Duodenal mucosa (tissue), 2 donors: ENCODE measurements at regions not wholly inside any gene's neighbourhood (a gene's known extent, or its start where the extent isn't known, plus 50 kb on each side); places are given as distances from the start of the nearest gene placed in this dataset.

Source experiments
- H3K27ac ChIP-seq: one replicate; pipeline ENCODE4 v1.7.0; 2013; ENCODE audit warnings: low read depth, low read length
- H3K27me3 ChIP-seq, 2 donors: one replicate each; pipeline ENCODE4 v1.7.0; 2013; ENCODE audit warnings: low read length in 2 of 2, control low read depth in 1 of 2; ENCODE audit not compliant: insufficient read depth in 2 of 2, control insufficient read depth in 1 of 2
- H3K36me3 ChIP-seq, 2 donors: one replicate each; pipeline ENCODE4 v1.7.0; 2013; ENCODE audit warnings: low read length in 2 of 2, control low read depth in 1 of 2; ENCODE audit not compliant: insufficient read depth in 2 of 2, control insufficient read depth in 1 of 2
- H3K4me1 ChIP-seq, 2 donors: one replicate each; pipeline ENCODE4 v1.7.0; 2013; ENCODE audit warnings: low read length in 2 of 2, control low read depth in 1 of 2; ENCODE audit not compliant: insufficient read depth in 2 of 2, control insufficient read depth in 1 of 2
- H3K4me3 ChIP-seq, 2 donors: one replicate each; pipeline ENCODE4 v1.7.0; 2013; ENCODE audit warnings: low read length in 2 of 2, low read depth in 1 of 2
- H3K9ac ChIP-seq, 2 donors: one replicate each; pipeline ENCODE4 v1.7.0; 2013; ENCODE audit warnings: low read length in 2 of 2, low read depth in 1 of 2
- H3K9me3 ChIP-seq, 2 donors: one replicate each; pipeline ENCODE4 v1.7.0; 2013; ENCODE audit warnings: low read length in 2 of 2, control low read depth in 1 of 2; ENCODE audit not compliant: control insufficient read depth in 1 of 2

DNA sequence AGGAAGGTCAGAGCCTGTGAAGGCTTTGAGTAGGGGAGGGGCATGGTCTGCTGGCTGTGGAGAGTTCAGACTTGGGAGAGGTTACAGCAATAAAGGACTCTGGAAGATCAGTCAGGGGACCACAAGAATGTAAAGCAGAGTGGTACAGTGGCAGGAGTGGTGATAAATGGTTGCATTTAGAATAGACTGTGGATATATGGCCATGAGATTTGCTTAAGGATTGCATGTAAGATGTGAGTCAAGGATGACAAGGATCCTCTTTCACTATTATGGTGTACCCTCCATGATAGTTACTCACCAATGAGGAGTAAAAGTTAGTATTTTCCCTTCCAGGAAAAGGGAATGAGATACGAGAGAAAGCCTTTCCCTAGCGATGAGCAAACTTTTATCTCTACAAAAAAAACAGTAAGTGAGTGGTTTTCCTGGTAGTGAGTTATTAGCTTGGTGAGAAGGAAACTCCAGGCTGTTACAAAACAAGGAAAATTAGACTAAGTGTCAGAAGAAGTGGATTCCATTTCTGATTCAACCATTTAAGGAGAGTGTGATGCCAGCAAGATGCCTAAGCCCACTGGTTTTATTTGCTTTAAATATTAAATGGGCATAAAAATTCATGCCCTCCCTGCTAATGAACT, 818.0 kb upstream of the ACVR2A start:
- H3K27me3 ChIP-seq, result no peaks in the 10 kb centered on the region
- H3K9ac ChIP-seq, result no peak overlapping the region
- H3K27ac ChIP-seq, result no peak overlapping the region
- H3K36me3 ChIP-seq, result no peaks in the 10 kb centered on the region
- H3K4me3 ChIP-seq, result no peak overlapping the region
- H3K4me1 ChIP-seq, result peaks cover 7 to 28% of the 10 kb centered on the region in 2 donors
- H3K9me3 ChIP-seq, result peaks cover 2 to 10% of the 10 kb centered on the region in 2 donors

DNA sequence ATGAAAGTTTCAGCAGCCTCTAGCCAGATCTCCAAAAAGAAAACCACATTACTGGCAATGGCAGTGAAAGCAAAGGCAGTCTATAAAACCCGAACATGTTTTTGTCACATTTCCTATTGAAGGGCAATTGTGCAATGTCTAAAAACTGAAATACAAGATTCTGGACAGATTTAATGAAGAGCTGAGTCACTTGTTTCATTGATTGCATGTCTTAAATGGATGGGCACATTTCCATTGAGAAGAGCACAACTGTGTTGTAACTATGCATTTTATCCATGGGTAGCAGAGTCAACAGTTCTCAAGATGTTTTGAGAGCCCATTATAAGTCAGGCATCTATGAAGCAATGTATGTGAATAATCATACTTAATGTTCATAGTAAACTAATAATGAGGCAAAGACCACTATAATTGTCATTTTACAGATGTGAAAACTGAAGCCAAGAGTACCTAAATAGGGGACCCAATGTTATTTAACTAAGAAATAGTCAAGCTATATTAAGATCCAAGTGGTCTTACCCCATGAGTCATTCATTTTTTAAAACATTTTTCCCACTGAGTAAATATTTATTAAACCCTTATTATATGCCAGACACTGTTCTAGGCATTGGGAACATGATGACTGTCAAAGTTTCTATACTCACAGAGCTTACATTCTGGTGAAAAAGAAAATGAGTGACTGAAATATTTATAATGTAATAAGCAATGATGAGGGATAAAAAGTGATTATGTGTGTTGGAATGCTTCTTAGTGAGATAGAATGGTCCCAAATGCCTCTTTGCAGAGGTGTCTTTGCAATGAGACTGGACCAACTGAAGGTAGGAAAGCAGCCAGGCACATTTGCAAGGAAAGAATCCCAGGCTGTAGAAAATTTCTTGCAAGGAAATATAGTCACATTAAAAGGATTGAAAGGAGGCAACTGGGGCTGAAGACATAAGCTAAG, 818.9 kb upstream of the ACVR2A start:
- H3K4me3 ChIP-seq, result no peak overlapping the region
- H3K27me3 ChIP-seq, result no peaks in the 10 kb centered on the region
- peaks cover 0 to 20% of the 10 kb centered on the region in 2 donors for H3K4me1 ChIP-seq
- no peak overlapping the region for H3K9ac ChIP-seq
- no peak overlapping the region for H3K27ac ChIP-seq
- no peaks in the 10 kb centered on the region for H3K36me3 ChIP-seq
- peaks cover 2 to 10% of the 10 kb centered on the region in 2 donors for H3K9me3 ChIP-seq

- no peak overlapping the region for H3K27ac ChIP-seq
- no peaks in the 10 kb centered on the region for H3K36me3 ChIP-seq
- H3K9me3 ChIP-seq, result peaks cover 2 to 10% of the 10 kb centered on the region in 2 donors
Observed at GRCh38 chr2:147019311-147019710, 825.5 kb upstream of the ACVR2A start.

DNA sequence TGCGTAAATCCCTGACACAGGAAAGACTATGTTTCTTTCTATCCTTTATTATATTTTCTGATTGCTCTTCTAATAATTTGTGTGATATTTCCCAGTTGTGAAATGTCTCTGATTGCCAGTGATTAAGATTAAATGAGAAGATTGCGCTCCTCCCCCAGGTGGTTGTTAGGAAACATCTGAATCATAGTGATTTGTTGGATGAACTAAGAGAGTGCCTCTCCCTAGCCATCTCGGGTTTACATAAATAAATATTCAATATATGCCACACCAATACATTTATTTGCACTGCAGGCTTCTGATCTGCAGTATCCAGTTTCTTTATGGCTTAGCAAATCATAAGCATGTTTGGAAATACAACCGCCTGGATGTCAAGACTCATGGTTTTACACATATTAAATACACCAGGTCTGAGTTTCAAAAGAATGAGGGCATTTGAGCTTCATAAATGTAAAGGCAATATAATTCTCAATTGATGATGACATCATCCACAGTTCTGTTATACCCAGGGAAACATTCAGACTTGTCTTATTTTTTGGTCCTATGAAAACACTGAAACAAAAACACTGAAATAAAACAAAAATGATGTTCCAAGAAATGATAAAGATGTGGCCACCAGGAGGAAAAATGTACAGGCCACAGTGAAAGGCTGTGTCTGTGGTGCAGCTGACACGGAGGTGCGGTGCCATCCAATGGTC, 826.7 kb upstream of the ACVR2A start:
- Histone ChIP-seq H3K9ac (no peak overlapping the region), H3K4me1 (peaks cover 10 to 16% of the 10 kb centered on the region in 2 donors), H3K27me3 (no peaks in the 10 kb centered on the region), H3K36me3 (no peaks in the 10 kb centered on the region), H3K27ac (no peak overlapping the region), H3K9me3 (peaks cover 2 to 10% of the 10 kb centered on the region in 2 donors), H3K4me3 (no peak overlapping the region)

More at GRCh38 chr2:147019311-147019710, 825.5 kb upstream of the ACVR2A start:
- Histone ChIP-seq H3K4me1 (peaks cover 10 to 16% of the 10 kb centered on the region in 2 donors), H3K9ac (no peak overlapping the region), H3K27me3 (no peaks in the 10 kb centered on the region), H3K4me3 (no peak overlapping the region)

DNA sequence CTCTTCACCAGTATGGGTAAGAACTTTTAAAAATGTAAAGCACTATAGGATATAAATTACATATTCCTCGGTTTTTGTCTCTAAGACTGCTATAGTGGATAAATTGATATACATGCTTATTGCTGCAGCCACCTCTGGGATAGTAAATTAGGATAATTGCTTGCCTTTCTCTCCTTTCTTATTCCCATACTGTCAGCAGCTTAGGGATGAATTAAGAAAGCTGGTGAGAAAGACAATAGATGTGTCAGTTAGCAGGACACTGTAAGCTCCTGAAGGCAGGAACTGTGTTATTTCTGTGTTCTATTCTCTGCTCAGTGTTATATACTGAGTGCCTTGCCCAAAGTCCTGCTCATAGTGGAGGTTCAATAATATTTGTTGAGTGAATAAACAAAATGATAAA, 828.6 kb upstream of the ACVR2A start:
- peaks cover 12 to 16% of the 10 kb centered on the region in 2 donors for H3K4me1 ChIP-seq
- no peaks in the 10 kb centered on the region for H3K9me3 ChIP-seq
- H3K27me3 ChIP-seq, result no peaks in the 10 kb centered on the region
- H3K27ac ChIP-seq, result no peak overlapping the region
- no peak overlapping the region for H3K9ac ChIP-seq
- H3K36me3 ChIP-seq, result no peaks in the 10 kb centered on the region
- no peak overlapping the region for H3K4me3 ChIP-seq

GRCh38 chr2:147015591-147015990, 829.2 kb upstream of the ACVR2A start:
- H3K4me1 ChIP-seq, result peaks cover 16 to 18% of the 10 kb centered on the region in 2 donors

DNA sequence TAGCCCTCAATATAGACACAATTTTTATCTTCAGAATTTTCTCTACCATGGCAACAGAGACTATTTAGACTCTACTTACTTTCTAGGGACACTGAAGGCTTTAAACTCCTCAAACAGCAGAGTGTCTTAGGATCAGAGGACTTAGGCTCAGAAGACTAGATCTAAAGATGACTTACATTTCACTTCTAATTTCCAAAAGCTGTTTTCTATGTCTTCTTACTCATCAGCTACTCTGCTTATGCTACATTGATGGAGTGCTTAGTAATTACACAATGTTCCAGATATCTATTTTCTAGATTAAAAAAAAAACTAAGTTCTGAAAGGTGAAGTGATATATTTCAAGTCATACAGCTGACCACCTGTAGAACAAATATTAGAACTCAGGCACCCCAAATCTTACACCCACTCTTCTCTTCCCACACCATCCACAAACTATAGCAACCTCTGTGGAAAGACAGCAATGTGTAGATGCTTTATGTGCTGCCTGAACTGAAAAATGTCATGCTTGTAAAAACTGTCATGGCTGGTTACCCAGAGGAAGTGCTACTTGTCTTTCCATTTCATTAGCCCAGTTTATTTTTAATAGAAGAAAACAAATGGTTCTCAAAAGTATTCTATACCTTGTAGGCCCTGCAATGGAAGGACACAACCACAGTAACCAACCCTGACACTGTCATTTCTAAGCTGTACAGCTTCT, 831.0 kb upstream of the ACVR2A start:
- no peaks in the 10 kb centered on the region for H3K27me3 ChIP-seq
- no peaks in the 10 kb centered on the region for H3K9me3 ChIP-seq
- H3K9ac ChIP-seq, result no peak overlapping the region
- H3K27ac ChIP-seq, result no peak overlapping the region
- no peaks in the 10 kb centered on the region for H3K36me3 ChIP-seq
- peaks cover 16 to 24% of the 10 kb centered on the region in 2 donors for H3K4me1 ChIP-seq
- H3K4me3 ChIP-seq, result no peak overlapping the region

More at GRCh38 chr2:147015591-147015990, 829.2 kb upstream of the ACVR2A start:
- no peaks in the 10 kb centered on the region for H3K9me3 ChIP-seq
- H3K36me3 ChIP-seq, result no peaks in the 10 kb centered on the region
- no peak overlapping the region for H3K9ac ChIP-seq
- no peak overlapping the region for H3K4me3 ChIP-seq
- H3K27ac ChIP-seq, result no peak overlapping the region
- H3K27me3 ChIP-seq, result no peaks in the 10 kb centered on the region

DNA sequence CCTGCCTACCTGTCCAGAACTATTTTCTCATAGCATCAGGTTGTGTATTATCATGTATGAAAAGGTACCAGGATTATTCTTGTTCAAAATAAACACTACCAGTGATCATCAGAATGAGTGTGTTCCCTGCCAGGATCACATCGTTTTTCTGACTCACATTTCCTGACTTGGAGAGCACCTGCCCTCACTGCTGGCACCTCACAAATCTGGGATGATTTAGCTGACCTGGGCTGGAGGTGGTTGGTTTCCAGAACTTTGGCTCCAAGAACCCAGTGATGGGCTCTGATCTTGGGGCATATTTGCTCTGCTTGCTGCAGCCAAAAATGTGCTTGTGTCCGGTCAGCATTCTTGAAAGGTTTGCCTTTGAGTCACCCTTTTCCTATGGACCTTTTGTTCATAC, 836.3 kb upstream of the ACVR2A start:
- Histone ChIP-seq H3K36me3 (no peaks in the 10 kb centered on the region), H3K27me3 (no peaks in the 10 kb centered on the region), H3K9me3 (no peaks in the 10 kb centered on the region), H3K4me1 (peaks cover 0 to 14% of the 10 kb centered on the region in 2 donors), H3K9ac (no peak overlapping the region), H3K27ac (no peak overlapping the region), H3K4me3 (no peak overlapping the region)

GRCh38 chr2:147006736-147007141, 838.1 kb upstream of the ACVR2A start:
- Histone ChIP-seq H3K4me1 (peaks cover 0 to 14% of the 10 kb centered on the region in 2 donors), H3K27ac (no peak overlapping the region), H3K4me3 (no peak overlapping the region), H3K36me3 (no peaks in the 10 kb centered on the region), H3K9ac (no peak overlapping the region), H3K27me3 (no peaks in the 10 kb centered on the region), H3K9me3 (no peaks in the 10 kb centered on the region)
